SHP77 (cell line): ENCODE measurements at regions not wholly inside any gene's neighbourhood (a gene's known extent, or its start where the extent isn't known, plus 50 kb on each side); places are given as distances from the start of the nearest gene placed in this dataset.

Experiments
- DNase-seq, 2 experiments: peaks; one replicate each; lab custom pipeline; 2025; lab: John Stamatoyannopoulos, UW

DNA sequence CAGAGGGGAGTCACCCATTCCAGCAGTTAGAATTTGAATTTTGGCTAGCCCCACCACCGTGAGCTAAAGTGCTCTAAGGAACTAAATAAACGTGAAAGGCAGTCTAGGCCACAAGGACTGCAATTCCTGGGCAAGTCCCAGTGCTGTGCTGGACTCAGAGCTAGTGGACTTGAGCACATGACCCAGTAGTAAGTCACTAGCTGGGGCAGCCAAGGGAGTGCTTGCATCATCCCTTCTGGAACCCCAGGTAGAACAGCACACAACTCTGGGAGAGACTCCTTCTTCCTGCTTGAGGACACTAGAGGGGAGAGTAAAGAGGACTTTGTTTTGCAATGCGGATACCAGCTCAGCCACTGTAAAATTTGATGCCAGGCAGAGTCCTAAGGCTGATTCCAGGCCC, 672.2 kb downstream of the CPS1 start:
- no peak for DNase-seq

GRCh38 chr2:211237586-211238275, 681.3 kb downstream of the CPS1 start:
- DNase-seq: no peak

GRCh38 chr2:211241891-211242290, 685.5 kb downstream of the CPS1 start:
- DNase-seq: no peak

DNA sequence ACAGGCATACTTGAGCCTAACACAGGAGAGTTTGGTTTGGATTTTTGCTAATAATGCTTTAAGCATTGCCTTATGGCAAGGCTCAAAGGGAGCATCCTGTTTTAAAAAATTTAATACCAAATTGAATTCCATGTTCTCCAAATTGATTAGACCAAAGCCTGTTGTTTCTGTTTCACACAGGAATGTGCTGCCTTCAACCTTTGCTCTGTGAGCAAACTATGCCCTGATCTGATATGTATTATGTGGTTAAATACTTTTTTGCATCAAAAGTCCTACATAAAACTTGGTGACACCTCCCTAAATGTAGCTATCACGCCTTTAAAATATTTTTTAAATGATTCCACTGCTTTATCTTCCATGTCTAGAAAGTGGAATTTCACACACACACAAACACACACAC, 691.4 kb downstream of the CPS1 start:
- DNase-seq: no peak

- no peak for DNase-seq
These were observed 692.4 kb downstream of the CPS1 start for GRCh38 chr2:211248841-211249240.

GRCh38 chr2:211251016-211251415, 694.6 kb downstream of the CPS1 start:
- no peak for DNase-seq

GRCh38 chr2:211258646-211259335, 702.4 kb downstream of the CPS1 start:
- DNase-seq: no peak

GRCh38 chr2:211259831-211260476, 703.6 kb downstream of the CPS1 start:
- DNase-seq: no peak

GRCh38 chr2:211270257-211270656, 713.9 kb downstream of the CPS1 start:
- no peak for DNase-seq

DNA sequence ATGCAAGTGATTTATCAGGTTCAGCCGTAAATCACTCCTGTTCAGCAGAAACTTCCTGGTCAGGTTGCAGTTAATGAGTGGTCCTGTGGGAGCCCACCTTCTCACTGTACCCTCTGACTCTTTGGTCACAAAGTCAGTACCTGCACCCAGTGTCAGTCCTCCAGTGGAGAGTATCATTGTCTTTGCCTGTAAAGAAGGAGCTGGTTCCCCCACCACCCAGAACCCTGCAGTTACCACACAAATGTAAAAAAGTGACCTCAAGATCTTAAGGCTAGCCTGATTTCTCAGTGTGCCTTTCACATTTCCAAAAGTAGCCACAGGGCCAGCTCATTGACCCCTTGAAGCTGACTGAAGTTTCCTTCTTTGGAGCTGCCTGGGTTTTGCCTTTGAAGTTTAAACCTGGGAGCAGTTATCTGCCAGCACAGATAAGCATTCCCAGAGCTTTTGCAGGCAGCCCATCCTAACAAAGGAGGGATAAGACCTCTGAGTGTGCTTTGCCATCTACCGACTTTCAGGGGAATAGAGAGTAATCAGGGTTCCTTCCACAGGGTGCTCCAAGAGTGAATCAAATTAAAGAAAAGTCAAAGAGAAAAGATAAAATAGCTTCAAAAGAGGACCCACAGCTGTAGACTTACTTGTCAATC, 725.2 kb downstream of the CPS1 start:
- DNase-seq: no peak

DNA sequence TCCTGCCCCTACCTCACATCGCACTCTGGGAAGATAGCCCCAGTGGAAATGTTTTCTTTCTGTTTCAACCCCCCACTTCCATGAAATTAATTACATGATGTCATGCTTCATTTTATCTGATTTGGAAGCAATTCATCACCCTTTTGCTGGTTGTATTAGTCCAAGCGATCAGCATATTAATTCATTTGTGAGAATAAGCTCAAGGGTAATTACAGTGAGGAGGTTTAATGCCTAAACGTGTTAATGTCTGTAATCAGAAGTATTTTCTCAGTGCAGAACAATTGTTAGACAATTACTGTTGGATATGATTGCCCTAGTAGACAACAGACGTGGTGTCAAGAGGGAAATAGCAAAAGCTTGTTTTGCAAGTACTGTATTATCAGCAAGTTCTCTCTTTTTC, 746.3 kb downstream of the CPS1 start:
- no peak for DNase-seq

GRCh38 chr2:211306929-211307328, 750.5 kb downstream of the CPS1 start:
- no peak for DNase-seq
